MM.1S (cell line): ENCODE measurements at regions not wholly inside any gene's neighbourhood (a gene's known extent, or its start where the extent isn't known, plus 50 kb on each side); places are given as distances from the start of the nearest gene placed in this dataset.

Experiments
- CTCF ChIP-seq: fragments of 300-600 bp; sonication (generic); IDR thresholded peaks from 2 replicates; pipeline ENCODE4 v1.5.1; 2016; ENCODE audit warnings: antibody characterized with exemption, low read length, mixed read lengths
- EZH2 ChIP-seq: fragments of 300-600 bp; sonication (generic); optimal IDR thresholded peaks from 2 replicates; pipeline ENCODE3; 2017; ENCODE audit warnings: low read depth, mild to moderate bottlenecking, antibody characterized with exemption, low read length, mixed read lengths

DNA sequence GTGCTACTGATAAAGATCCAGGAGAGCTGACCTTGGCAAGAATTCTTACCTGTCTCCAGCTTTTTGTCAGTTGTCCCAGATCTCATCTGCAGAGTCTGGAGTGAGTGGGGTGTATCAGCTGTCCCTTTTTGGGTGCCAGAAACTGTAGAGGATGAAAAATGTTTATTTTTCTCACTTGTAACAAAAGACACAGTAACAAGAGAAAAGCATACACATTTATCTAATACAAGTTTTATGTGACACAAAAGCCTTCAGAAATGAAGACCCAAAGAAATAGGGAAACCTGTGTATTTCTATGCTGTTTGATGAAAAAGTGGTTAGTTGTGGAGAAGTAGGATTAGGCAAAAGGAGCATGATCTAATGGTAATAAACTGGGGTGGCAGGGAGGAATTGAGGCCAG lies 58.5 kb upstream of the NPVF start:
- TF ChIP-seq EZH2 (no peak), CTCF (no peak)
